Fibroblast of lung (primary cell): ENCODE measurements at regions not wholly inside any gene's neighbourhood (a gene's known extent, or its start where the extent isn't known, plus 50 kb on each side); places are given as distances from the start of the nearest gene placed in this dataset.

ENCODE experiments used
- EZH2 ChIP-seq: IDR thresholded peaks from 2 replicates; pipeline ENCODE4 v1.5.1; 2012; ENCODE audit warnings: low read length, control low read depth, mild to moderate bottlenecking; ENCODE audit errors: missing control alignments
- TF ChIP-seq, protein P1 (sequence below), 2 donors: IDR thresholded peaks in 1 of 2; conservative IDR thresholded peaks in 1 of 2; 1 replicate in 1 of 2; 2 replicates in 1 of 2; pipeline ENCODE4 v1.5.1; 2011 to 2012; ENCODE audit warnings: low read length in 2 of 2, control low read depth in 1 of 2, inconsistent platforms in 1 of 2, low read depth in 1 of 2, mild to moderate bottlenecking in 1 of 2

DNA sequence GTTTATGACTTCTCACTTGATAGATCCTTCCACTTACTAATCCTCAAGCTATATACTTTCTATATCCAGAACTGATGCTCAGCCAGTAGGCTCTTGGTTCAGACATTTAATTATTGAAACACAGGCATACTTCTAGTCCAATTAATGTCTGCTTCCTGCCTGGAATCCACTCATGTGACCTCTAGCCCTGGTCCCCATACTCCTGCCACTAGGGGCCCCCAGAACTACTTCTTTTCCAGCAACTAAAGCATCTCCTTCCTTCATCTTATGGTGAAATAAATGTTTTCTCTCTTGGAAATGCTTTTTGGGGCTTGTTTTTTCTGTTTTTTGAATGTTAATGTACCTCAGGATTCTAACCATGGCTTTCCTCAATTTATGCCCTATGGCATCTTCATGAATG is 527.6 kb downstream of the SATB2 start:
- TF ChIP-seq, protein P1, sequence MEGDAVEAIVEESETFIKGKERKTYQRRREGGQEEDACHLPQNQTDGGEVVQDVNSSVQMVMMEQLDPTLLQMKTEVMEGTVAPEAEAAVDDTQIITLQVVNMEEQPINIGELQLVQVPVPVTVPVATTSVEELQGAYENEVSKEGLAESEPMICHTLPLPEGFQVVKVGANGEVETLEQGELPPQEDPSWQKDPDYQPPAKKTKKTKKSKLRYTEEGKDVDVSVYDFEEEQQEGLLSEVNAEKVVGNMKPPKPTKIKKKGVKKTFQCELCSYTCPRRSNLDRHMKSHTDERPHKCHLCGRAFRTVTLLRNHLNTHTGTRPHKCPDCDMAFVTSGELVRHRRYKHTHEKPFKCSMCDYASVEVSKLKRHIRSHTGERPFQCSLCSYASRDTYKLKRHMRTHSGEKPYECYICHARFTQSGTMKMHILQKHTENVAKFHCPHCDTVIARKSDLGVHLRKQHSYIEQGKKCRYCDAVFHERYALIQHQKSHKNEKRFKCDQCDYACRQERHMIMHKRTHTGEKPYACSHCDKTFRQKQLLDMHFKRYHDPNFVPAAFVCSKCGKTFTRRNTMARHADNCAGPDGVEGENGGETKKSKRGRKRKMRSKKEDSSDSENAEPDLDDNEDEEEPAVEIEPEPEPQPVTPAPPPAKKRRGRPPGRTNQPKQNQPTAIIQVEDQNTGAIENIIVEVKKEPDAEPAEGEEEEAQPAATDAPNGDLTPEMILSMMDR (conservative IDR thresholded peaks at IDR 0.05 in 1 of 2, IDR thresholded peaks at IDR 0.05 in 1 of 2; ENCODE audit: low read depth in 1 of 2, low read length in 2 of 2) = peak; percentile 13 to 18
- TF ChIP-seq EZH2 = no peak
